DMS153 treated with DMSO at 0.1 percent for 48 hours (cell line): ENCODE measurements at regions not wholly inside any gene's neighbourhood (a gene's known extent, or its start where the extent isn't known, plus 50 kb on each side); places are given as distances from the start of the nearest gene placed in this dataset.

ENCODE experiments used
- DNase-seq: peaks from one replicate; lab custom pipeline; 2025; ENCODE audit not compliant: unreplicated experiment; lab: John Stamatoyannopoulos, UW

DNA sequence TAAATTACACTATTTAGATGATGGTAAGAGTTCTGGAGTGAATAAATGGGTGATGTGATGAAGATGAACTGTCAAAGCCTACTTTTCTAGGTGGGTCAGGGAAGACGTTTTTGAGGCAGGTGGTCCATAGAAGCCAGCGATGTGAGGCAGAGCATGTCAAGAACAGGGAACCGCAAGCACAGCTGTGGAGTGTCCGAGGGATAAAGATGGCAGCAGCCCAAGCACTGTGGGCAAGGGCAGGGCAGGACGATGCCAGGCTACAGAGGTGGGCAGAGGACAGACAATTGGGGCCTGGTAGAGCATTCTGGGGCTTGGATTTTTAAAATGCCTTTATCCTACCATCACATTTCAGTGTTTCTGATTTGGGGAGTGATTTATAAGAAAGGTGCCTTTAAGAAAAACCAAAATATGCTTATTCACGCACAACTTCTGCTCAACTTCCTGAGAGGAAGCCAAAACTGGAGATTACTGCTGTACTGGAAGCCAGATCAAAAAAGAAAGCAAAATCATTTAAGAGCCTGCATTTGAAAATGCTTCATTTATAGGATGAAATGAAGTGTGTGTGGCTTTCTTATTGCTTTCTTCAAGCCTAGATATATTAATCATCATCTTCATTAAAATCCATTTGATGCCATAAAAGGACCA is 119.0 kb upstream of the WDR17 start:
- no peak for DNase-seq

DNA sequence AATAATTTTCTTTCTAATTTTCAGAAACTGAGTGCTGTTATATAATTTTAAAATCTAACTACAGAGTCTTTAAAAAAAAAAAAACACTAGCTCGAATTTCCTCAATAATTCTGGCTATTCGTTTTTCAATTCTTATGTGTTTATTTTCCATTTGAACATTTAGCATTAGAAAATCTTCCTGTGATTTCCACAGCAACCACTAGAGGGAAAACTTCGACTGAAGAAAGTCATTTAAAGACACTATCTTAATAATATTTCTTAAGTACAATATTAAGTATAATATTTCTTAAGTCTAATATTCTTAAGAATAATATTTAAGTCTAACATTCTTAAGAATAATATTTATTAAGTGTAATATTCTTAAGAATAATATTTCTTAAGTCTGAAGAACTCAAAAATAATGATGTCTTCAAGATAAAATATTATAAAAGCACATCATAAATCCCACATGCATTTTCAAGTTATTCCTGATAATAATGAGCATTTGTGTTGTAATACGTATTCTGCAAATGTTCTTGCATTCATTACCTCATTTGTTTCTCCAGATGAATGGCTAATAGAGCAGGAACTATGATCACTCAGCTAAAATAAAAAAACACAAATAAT is 118.4 kb upstream of the WDR17 start:
- DNase-seq: no peak

DNA sequence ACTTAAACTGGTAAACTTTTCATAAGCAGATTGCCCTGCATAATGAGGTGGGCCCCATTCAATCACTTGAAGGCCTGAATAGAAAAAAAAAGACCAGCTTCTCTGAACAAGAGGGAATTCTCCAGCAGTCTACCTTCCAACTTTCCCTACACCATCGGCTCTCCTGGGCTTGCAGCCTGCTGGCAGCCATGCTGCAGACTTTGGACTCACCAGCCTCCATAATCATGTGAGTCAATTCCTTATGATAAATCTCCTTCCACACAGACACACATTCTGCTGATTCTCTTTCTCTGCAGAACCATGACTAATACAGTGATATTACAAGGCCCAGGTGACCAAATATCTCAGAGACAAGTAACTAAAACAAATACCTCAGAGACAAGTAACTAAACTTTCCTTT is 113.8 kb upstream of the WDR17 start:
- DNase-seq: no peak

DNA sequence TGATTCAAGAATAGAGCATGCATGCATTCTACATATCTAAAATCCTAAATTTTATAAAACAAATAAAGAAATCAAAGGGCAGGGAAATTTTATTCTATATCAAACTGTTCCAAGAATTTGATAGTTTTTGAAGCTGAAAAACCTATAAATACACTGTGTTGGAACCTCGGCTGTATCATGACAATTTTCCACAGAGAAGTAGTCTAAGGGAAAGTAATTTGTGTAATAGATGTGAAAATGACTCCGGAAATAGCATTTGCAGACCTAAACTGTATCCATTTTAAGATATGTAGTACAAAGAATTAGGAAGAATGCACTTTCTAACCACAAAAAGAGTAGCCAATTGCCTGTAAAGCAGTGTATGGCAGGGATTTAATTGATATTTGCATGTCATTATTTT is 112.5 kb upstream of the WDR17 start:
- no peak for DNase-seq

DNA sequence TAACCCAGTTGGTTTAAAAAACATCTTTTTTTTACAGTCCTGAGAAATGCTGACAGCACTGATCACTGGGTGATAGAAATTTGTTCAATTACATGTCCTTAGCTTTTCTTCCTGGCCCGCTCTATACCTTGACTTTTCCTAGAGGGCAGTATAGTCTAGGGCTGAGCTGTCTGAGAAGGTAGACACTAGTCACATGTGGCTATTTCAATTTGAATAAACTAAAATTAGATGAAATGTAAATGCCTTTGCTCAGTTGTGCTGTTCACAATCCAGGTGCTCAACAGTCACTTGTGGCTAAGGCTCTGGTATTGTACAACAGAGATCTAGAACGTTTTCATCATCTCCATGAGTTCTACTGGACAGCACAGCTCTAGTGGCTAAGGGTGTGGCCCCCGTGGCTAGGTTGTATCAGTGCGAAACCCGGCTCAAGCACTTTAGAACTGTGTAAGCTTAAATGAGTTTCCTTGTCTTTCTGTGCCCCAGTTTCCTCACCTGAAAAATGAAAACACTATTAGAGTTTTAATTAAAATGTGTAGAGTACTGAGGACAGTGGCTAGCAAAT is 111.6 kb upstream of the WDR17 start:
- no peak for DNase-seq

DNA sequence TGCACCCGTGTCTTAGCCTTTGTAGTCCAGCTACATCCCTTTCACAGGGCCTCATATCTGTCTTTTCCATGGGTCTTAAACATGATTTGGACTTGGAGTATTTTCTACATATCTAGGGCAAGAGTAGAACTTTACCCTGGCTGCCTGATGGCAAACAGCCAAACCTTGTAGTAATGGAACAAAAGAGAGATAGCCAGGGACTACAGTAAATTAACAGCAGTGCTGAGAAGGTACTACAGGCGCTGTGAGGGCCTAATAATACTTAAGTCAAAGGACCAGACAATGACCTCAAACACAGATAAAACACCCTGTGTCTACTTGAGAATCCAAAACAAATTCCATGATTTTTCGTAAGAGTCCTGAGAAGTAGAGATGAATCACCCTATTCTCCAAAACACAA is 111.0 kb upstream of the WDR17 start:
- no peak for DNase-seq

DNA sequence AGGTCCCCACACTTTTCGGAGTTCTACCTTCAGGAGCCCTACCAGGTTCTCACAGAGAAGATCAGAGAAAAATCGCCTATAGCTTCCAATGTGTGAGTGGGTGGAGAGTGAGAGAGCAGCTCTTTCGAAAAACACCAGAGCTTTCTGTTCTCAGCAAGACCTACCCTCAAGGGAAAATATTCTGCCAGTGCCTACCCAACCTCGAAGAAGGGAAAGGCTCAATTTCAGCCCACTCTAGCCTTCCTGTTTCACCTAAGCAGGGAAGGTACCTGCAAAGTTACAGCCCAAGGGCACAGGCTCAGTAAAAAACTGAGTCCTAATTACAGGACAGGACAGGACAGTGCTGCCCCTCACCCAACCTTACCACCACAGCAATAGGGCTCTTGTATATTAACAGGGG is 104.0 kb upstream of the WDR17 start:
- DNase-seq: no peak

DNA sequence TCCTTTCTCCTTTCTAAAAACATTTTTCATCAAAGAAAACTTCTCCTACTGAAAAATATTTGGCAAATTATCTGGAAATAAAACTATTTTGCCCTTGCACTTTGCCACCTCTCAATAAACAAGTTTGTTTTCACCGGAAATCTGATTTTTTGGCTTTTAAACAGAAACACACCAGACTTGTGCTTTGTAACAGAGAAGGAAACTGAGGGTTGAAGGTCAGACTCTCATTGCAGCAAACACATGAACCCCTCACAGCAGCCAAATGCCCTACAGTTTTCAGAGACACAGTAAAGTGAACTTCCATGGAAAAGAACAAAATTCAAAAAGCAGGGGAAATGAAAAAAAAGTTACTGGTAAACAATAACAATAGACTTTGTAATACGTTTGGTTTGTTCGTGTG is 95.6 kb upstream of the WDR17 start:
- DNase-seq: no peak

DNA sequence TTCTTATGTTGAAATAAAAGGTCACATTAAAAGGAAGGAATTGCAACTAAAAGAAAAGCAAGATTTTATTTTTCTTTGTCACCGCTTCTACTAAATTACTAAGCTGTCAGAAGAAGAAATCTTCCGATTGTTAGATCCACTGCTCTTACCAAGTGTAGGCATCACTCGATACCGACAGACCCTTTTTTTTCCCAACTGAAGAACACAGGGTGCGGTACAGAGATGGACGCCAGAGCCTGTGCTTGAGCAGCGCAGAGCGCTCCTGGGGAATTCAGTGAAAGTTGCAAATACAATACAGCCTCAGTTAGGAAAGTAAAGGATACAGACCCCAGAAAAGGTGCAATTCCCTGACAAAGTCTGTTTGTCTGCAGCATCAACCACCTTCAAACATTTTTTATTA is 94.9 kb upstream of the WDR17 start:
- DNase-seq: no peak

DNA sequence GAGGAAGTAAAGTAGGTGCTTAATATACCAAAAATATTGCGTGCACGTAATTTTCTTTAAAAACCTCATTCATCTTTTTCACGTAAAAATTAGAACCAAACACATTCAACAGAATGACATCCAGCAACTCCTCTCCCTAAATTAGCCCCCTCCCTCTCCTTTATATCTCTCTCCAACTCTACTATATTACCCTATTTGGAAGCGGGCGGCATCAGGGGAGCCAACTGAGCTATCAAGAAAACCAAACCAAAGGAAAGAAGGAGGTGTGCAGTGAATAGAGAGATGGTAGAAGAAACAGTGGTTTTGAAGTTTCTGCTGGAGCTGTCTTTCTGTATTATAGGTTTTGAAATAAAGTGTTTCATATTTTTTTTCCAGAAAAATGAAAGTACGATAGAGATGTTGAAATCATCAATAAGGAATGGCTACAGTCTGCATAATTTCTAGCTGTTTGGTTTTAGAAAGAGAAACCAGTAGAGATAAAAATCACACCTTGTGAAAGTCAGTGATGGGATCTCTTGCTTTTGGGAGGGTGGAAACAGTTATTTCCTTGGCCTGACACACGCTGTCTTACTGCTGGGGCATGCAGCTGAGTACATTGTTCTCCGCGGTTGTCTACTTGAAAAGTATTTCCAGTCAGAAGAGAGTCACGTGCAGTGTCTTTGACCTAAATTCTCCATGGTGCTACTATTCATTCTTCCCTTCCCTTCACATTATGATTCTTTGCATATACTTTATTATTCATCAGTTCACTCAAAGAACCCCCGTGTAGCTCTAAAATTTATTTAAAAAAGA is 94.1 kb upstream of the WDR17 start:
- DNase-seq: no peak

DNA sequence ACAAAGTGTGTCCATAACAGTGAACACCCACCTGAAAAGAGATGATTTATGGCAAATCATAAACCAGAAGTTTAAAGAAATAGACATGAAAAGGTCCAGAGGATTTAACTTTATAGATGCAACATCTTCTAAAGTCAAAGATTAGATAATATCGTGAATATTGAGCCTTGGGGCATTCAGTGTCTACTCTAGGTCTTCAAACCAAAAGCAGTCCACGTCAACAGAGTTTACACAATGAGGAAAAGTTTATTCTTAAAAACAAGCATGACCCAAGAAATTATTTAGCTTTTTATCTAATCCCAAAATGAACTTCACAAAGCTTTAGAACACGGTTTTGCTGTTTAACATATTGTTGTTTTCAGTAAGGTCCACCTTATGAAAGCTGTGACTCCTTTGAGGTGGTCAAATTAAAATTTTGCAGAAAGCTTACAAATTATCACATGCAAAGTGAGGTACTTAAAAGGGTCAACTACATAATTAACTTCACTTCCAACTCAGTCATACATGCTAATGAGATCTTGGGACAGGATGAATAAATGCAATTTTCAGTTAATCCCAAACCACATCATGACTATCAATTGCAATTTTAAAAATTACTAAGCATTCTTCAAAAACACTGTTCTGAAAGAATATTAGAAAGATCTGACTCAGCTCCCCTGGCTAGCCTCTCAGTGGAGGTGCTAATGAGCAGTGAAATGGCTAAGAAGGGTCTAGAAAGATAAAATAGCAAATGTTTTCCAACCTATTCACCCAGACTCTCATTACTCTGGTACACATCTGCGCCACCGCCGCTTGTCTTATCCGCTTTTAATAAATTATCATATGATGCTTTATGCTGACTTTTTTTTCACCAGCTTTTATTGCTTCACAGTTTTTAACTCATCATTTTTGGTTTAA is 92.4 kb upstream of the WDR17 start:
- no peak for DNase-seq

DNA sequence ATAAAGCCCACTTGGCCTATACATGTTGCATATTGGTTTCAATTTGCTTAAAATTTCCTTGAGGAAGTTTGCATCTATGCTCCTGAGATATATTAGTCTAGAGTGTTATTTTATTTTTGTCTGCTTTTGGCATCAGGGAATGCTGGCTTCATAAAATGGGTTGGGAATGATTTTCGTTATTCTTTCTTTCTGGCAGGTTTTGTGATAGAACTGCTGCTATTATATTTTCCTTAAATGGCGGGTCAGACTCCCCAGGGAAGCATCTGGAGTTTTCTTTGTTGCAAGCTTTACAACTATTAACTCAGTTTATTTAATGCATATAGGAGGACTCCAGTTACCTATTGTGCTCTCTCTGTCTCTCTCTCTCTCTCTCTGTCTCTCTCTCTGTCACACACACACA is 82.0 kb upstream of the WDR17 start:
- no peak for DNase-seq

DNA sequence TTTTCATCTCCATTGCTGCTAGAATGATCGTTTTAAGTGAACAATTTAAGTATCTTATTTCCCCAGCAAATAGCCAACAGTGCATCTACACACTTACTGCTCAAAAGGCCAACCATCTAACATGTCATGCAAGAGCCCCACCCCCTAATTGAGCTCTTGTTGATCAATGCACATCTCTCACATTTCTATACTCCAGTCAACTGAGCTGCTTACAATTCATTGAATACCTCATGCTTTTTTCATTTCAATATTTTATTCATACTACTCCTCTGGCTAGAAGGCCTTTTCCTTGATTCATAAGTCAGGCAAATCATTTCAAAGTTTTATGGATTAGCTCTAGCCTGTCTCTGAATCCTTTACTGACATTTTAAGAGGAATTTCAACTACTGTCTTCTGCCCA is 79.0 kb upstream of the WDR17 start:
- no peak for DNase-seq

DNA sequence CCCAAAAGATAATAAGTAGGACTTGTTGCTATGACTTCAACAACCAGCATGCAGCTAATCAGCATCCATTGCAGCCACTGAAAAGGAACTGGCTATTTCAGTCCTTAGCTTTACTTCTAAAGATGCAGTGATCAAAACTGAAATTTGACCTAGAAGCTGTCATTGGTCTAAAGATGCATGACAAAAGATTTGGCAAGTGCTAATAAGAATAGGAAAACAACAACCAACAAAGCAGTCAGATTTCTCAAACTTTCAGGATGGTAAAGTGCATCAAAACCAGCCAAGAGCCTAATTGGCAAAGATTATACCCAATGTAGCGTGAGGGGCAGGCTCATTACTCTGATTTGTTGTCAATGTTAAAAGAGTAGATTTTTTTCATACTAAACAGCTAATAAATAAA is 77.1 kb upstream of the WDR17 start:
- DNase-seq: no peak

DNA sequence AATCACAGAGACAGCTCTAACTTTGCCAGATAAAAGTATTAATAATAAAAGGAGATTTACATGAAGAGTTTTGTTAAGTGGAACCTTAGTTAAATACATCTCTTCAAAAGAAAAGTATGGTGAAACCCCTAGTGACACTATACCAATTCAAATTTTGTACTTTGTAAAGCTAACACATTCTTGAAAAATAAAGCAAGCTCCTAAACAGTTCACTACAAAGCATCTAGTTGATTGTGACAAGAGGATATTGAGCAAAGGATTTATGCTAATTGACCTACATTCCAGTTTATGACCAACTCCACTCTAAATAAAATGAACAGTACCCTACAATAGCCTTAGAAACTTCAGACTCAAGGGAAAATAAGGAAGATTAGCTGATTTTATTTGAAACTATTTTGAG is 69.4 kb upstream of the WDR17 start:
- DNase-seq: no peak

DNA sequence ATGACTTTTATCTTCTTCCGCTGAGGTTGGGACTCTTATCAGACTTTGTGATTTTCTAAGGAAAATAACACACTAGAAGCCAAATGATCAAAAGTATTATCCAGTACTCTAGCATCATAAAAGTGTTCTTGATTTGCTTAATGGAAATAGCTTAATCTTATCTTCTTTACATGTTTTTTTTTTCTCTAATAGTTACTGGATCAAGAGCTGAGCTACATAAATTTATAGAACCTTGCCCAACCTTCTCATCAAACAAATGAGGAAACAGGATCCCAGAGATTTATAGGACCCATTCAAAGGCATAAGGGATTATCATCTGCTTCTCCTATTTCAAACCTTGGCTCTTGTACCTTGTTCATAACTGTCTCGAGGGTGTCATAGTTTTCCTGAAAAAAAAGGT is 68.3 kb upstream of the WDR17 start:
- no peak for DNase-seq

DNA sequence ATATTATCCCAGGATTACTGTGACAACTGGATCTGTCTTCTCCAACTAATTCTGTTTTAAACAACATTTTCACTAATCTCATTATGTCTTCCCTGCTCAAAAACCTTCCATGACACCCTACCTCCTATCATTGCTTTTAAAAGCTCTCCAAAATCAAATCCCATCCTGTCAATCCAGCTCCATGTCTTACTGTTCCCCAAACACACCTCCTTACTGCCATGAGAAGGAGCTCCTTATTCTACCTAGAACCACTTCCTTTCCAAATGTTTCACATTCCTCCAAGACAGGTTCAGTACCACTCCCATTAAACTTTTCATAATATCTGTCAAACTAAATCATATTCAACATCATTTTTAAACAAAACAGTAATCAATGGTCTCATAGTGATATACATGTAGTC is 66.9 kb upstream of the WDR17 start:
- no peak for DNase-seq

DNA sequence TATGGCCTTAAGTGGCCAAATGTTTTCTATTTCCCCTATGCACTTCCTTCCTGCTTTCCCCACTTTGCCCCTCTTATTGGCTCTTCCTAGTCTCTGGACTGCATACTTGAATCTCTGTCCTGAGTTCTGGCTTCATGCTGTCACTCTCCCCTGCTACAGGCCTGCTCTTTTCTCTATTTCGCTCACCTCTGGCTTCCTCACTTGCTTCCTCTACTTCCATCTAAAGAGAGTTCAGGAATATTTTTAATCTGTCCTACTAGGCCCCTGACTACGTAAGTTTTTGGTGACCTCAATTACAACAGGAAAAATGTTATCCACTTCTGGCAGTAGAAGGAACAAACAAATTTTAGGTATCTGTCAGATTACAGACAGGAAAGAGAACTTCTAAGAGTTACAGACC is 65.7 kb upstream of the WDR17 start:
- DNase-seq: no peak

DNA sequence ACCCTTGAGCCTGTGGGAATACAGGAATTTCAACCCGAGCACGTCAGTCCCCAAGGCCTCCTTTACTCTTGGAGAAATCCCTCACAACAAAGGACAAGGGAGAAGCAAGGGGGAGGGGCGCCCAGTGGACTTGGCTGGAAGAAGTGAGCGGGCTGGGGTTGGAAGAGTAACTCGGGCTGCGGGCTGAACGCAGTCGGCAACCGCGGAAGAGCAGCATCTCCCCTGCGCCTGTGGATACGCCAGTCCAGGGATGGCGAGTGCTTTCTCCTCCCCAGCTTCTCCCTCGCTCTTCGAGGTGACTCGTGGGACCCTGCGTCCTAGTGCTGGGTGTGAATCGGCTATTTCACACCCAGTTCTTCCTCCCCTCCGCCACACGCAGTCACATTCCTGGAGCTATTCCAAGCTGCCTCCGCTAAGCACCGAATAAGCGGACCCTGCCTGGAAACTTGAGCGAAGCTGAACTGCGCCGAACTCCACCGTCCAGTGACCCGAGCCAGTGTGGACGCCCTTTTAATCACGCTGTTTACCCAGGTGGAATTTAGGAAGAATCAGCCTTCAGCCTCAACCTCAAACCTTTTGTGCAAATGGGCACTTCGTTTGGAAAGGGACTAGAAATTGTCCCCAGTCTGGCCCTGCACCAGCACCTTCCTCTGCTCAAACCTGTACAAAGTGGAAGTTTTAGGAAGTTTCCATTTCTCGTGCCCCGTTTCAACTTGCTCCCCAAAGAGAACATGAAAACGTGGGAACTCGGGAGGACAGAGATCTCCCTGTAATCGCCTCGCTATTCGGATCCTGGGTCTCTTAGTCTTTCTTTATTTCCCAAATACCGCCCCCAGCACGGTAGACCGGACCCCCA is 64.3 kb upstream of the WDR17 start:
- DNase-seq: no peak

DNA sequence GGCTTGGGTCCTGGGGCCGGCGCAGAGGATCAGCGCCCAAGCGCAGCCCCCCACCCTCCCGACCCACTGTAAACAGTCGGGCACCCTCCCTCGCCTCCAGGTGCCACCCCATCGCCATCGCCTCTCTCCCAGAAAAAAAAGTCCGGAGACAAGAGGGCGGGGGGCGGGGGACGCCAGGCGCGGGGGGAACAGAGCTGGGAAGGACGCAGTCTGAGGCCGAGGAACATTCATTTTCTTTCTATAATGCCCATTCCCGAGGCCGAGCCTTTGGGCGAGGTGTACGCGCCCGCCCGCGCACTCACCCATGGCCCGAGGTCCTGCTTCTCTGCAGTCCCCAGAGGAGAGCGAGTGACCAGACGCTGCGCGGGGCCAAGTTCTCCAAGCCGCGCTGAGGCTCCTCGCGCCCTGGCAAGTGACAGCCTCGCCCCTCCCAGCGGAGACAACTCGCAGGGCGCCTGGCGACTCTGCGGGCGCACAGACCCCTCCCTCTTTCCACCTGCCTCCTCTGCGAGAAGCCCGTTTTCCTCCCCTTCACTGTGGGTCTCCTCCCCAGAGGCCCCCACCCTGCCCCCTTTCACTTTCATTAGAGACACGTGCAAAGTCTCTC is 63.5 kb upstream of the WDR17 start:
- no peak for DNase-seq
